ENCODE measurements at regions not wholly inside any gene's neighbourhood (a gene's known extent, or its start where the extent isn't known, plus 50 kb on each side); places are given as distances from the start of the nearest gene placed in this dataset.
"Not testable (repeated sequence)": the region's sequence is repeated elsewhere in the genome, so short reads cannot be mapped to it uniquely, and the experiment has no call there.

- DNase-seq (ENCODE audit: low read depth); H3K4me3 ChIP-seq (ENCODE audit: control insufficient read depth, low read depth, low read length): not testable (repeated sequence)
- peak; percentile 20 for TF ChIP-seq CTCF (conservative IDR thresholded peaks at IDR 0.05; ENCODE audit: control insufficient read depth, insufficient read depth, low read depth, low read length)
Measured at GRCh38 chr9:40970340-40970739, 158.1 kb downstream of the FOXD4L6 start.

GRCh38 chr9:40962461-40962860, 166.0 kb downstream of the FOXD4L6 start:
- DNase-seq (ENCODE audit: low read depth); H3K4me3 ChIP-seq (ENCODE audit: control insufficient read depth, low read depth, low read length): not testable (repeated sequence)

- not testable (repeated sequence) for DNase-seq (ENCODE audit: low read depth)
Measured at GRCh38 chr9:40951876-40952494, 176.5 kb downstream of the FOXD4L6 start.

GRCh38 chr9:40946228-40946627, 182.3 kb downstream of the FOXD4L6 start:
- DNase-seq (ENCODE audit: low read depth); H3K4me3 ChIP-seq (ENCODE audit: control insufficient read depth, low read depth, low read length): not testable (repeated sequence)

More at GRCh38 chr9:40951876-40952494, 176.5 kb downstream of the FOXD4L6 start:
- H3K4me3 ChIP-seq (ENCODE audit: control insufficient read depth, low read depth, low read length) = not testable (repeated sequence)

- H3K4me3 ChIP-seq (ENCODE audit: control insufficient read depth, low read depth, low read length); DNase-seq (ENCODE audit: low read depth): not testable (repeated sequence)
Measured at GRCh38 chr9:40942730-40943129, 185.8 kb downstream of the FOXD4L6 start.

- not testable (repeated sequence) for DNase-seq (ENCODE audit: low read depth); H3K4me3 ChIP-seq (ENCODE audit: control insufficient read depth, low read depth, low read length)
Measured at GRCh38 chr9:40939888-40940209, 188.6 kb downstream of the FOXD4L6 start.

- DNase-seq (ENCODE audit: low read depth); H3K4me3 ChIP-seq (ENCODE audit: control insufficient read depth, low read depth, low read length): not testable (repeated sequence)
Measured at GRCh38 chr9:40939201-40939887, 189.1 kb downstream of the FOXD4L6 start.

- H3K4me3 ChIP-seq (ENCODE audit: control insufficient read depth, low read depth, low read length) = no peak overlapping the region
- no peak for DNase-seq (ENCODE audit: low read depth)
- no peak for TF ChIP-seq CTCF (conservative IDR thresholded peaks at IDR 0.05; ENCODE audit: control insufficient read depth, insufficient read depth, low read depth, low read length)
Measured at GRCh38 chr9:40935336-40935735, 193.1 kb downstream of the FOXD4L6 start.

- H3K4me3 ChIP-seq (ENCODE audit: control insufficient read depth, low read depth, low read length) = not testable (repeated sequence)
Measured at GRCh38 chr9:40934480-40934879, 194.0 kb downstream of the FOXD4L6 start.

GRCh38 chr9:40930426-40930825, 198.1 kb downstream of the FOXD4L6 start:
- DNase-seq (ENCODE audit: low read depth); H3K4me3 ChIP-seq (ENCODE audit: control insufficient read depth, low read depth, low read length): not testable (repeated sequence)

More at GRCh38 chr9:40934480-40934879, 194.0 kb downstream of the FOXD4L6 start:
- not testable (repeated sequence) for DNase-seq (ENCODE audit: low read depth)

GRCh38 chr9:40929488-40929845, 199.0 kb downstream of the FOXD4L6 start:
- not testable (repeated sequence) for DNase-seq (ENCODE audit: low read depth); H3K4me3 ChIP-seq (ENCODE audit: control insufficient read depth, low read depth, low read length)

GRCh38 chr9:40928803-40929487, 199.5 kb downstream of the FOXD4L6 start:
- no peak for TF ChIP-seq CTCF (conservative IDR thresholded peaks at IDR 0.05; ENCODE audit: control insufficient read depth, insufficient read depth, low read depth, low read length)
- no peak overlapping the region for H3K4me3 ChIP-seq (ENCODE audit: control insufficient read depth, low read depth, low read length)
- DNase-seq (ENCODE audit: low read depth) = no peak
